GM18909 (cell line): ENCODE measurements at regions not wholly inside any gene's neighbourhood (a gene's known extent, or its start where the extent isn't known, plus 50 kb on each side); places are given as distances from the start of the nearest gene placed in this dataset.
"Not testable (repeated sequence)": the region's sequence is repeated elsewhere in the genome, so short reads cannot be mapped to it uniquely, and the experiment has no call there.

ENCODE experiments used
- ATAC-seq: cut with Tn5 transposase; IDR thresholded peaks from one replicate; pipeline ENCODE4 v1.9.1; 2021; ENCODE audit warnings: mild to moderate bottlenecking; ENCODE audit not compliant: unreplicated experiment, poor library complexity

DNA sequence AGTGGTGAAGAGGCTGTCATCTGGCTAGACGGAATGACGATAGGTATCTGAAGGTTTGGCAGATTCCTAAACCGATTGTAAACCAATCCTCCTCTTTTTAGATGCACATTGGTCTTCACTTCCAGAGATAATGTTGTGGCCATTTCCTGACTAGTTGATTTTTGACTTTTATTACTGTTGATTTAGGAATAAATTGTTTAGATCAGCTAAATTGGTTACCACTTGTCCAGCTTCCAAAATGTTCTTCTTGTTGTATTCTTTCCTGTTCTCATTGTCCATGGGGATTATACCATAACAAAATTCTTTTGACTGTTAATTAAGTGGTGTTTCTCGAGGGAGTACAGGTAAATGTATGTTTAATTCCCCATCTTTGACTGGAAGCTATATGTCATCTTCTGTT lies 119.7 kb downstream of the MACROH2A1 start:
- no peak for ATAC-seq

DNA sequence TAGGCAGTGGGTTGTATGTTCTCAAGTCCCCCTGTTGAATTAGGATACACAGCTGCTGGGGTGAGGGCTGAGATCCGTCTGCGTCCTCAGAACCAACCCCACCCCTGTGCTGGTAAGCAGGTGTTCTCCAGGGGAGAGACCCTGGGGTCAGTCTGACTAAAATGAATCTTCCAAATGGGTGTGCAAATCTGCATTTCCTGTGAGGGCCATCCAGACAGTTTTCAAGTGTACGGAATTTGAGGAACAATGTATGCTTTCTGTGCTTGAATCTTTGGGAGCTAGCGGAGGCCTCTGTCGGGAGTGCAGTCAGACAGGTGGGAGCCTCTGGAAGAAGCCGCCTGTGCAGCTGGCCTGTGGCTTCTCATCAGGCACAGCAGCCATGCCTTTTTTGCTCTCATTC lies 122.9 kb downstream of the MACROH2A1 start:
- no peak for ATAC-seq

- ATAC-seq: no peak
Observed at GRCh38 chr5:135273212-135273611, 125.8 kb downstream of the MACROH2A1 start.

DNA sequence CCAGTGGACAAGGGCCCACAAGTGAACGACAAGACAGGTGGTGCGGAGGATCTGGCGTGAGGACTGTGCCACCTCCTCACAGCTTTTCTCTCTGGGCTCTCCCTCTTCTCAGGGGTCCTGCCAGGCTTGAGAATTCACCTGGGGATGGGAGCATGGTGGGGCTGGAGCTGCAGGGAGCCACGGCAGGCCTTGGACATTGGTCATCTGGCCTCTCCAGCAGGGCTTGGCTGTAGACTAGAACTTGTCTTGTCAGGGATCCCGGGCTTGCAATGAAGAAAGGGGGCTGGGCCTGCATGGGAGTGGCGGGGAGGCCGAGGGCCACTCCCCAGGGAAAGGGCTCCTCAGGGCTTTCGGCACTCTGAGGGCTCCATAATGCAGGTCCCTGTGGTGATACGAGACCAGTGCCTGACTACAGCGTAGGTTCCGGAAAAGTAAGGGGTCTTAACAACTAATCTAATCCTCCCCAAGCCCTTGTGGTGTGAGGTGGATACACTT lies 126.7 kb downstream of the MACROH2A1 start:
- ATAC-seq: no peak

- ATAC-seq: no peak
Observed at GRCh38 chr5:135271533-135272310, 127.3 kb downstream of the MACROH2A1 start.

DNA sequence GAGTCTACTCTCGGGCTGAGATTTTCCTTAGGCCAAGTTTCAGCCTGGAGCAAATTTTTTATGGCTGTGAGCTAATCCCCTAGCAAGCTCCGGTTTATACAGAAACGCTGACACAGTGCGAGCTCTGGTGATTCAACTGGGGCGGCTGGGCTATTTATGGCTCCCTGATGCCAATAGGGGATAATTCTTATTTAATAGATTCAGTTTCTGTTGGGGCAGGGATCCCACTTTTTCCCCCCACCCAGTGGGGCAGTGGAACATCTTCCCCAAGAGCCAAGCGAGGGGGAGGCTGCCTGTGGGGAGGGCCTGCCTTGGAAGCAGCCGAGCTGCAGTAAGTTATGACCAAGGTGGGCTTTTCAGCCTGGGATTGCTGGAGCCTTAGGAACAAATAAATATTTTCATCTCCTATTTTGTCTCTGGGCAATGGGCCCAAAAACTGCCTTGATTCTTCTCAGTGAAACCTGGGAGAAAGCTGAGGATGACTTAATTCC lies 129.1 kb downstream of the MACROH2A1 start:
- no peak for ATAC-seq

GRCh38 chr5:135269199-135269598 lies 129.8 kb downstream of the MACROH2A1 start:
- ATAC-seq: no peak

DNA sequence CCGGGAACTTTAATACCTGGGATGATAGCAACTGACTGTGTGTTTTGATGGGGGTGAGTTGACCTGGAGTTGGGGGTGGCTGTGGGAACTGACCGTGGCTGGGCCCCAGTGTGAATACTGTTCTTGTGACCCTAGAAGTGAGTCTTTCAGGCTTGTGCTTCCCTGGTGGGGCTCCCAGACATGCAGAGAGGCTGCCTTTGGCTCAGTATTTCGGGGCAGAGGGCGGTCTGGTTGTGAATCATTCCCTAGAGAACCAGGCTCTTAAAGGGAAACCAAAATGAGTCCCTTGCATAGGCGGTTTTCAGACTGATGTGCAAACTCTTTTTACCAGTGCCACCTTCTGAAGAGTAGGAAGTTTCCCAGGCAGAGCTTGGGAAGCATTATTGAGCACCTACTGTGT lies 132.1 kb downstream of the MACROH2A1 start:
- no peak for ATAC-seq

- ATAC-seq: no peak
Observed at GRCh38 chr5:135266303-135266635, 132.8 kb downstream of the MACROH2A1 start.

DNA sequence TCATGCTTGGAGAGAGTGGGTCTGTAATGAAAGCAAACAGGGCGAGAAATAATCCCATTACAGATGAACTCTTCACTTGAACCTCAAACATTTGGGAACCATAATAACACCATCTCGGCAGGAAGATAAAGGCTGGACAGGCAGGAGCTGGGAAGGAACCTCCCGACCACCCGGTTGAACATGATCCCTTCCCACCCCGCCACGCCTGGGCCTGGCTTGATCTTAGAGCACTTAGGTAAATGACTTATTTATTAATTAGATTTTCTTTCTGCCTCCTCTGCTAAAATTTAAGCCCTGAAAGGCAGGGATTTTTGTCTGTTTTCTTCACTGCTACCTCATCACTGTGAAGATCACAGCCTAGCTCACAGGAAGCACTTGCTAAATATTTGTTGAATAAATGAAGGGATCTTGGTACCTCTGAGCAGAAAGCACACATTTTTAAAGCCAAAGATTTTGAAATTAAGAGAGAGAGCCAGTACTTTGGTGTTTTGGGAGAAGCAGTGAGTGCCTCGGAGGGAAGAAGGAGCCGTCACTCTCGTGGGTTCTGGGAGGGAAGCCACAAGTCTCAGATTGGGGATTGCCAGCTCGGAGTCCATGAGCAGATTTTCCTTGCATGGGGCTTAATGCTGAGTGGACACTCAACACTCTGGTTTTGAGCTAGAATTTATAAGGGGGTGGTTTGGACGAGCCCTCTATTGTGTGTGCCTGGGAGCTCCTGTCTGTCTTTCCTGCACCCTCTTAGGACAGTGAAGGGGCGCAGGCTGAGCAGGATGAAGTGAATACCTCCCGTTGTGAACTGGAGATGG lies 133.3 kb downstream of the MACROH2A1 start:
- ATAC-seq: no peak

GRCh38 chr5:135264451-135265440 lies 134.3 kb downstream of the MACROH2A1 start:
- ATAC-seq: no peak

- ATAC-seq: no peak
Observed at GRCh38 chr5:135263022-135263668, 135.9 kb downstream of the MACROH2A1 start.

DNA sequence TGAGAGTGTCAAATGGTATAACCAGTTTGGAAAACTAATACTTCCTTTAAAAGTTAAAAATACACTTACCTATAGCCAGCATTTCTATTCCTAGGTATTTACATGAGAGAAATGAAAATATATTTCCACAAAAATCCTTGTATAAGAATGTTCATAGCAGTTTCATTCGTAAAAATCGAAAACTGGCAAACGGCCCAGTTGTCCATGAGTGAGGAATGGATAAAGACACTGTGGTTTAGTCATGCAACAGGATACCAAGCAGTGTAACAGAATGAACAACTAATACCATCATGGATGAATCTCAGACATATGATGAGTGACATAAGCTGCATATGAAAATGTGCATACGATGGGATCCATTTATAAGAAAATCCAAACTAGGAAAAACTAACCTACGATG lies 136.7 kb downstream of the MACROH2A1 start:
- ATAC-seq: no peak

DNA sequence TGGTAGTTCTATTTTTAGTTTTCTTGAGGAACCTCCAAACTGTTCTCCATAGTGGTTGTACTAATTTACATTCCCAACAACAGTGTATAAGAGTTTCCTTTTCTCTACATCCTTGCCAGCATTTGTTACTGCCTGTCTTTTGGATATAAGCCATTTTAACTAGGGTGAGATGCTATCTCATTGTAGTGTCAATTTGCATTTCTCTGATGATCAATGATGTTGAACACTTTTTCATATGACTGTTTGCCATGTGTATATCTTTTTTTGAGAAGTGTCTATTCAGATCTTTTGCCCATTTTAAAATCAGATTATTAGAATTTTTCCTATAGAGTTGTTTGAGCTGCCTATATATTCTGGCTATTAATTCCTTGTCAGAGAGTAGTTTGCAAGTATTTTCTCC lies 138.9 kb downstream of the MACROH2A1 start:
- ATAC-seq: not testable (repeated sequence)

DNA sequence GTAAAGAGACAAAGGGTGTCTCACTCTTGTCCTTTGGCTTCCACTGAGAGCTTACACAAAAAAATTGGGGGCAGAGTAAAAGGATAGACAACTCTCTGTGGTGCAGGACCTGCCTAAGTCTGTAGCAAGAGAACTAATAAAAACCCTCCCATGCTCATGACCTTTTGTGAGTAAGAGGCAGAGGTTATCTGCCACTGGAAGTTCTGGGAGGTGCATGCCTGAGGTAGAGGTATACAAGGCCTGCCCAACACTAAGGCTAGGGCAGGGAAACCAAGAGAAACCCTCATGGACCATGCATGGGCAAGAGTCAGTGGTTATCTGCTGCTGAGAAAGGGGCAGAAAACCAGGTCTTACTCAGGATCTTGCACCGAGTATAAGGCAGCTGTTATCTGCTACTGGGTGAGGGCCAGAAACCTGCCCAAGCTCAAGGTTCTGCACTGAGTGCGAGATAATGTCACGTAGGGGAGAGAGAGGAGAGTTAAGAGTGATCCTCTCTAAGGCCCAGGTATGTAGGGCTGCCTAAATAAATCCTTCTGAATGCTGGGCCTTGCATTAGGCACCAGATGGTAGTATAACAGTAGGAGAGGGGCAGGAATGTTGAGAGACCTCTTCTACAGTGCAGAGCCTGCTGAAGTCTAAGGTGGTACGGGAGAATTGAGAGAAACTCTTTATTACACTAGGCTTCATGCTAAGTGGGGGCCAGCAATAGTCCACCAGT lies 143.4 kb downstream of the MACROH2A1 start:
- ATAC-seq: no peak

DNA sequence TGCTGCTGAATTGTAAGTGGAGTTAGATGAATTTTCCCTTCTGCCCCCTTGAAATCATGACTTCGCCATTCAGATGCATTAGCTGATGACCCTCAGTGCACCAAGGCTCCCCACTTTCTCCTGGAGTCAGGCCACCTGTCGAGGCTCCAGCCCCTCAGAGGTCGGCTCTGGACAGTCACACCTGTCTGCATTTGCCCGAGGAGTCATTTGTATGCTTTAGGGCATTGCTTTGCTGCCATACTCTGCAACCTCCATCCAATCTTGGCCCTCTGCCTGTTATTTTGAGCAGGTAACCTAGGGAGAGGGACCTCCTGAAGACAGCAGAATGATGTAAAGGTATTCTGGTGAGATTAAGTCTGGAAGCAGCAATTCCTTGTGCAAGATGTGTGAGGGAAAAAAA lies 144.8 kb downstream of the MACROH2A1 start:
- ATAC-seq: no peak

DNA sequence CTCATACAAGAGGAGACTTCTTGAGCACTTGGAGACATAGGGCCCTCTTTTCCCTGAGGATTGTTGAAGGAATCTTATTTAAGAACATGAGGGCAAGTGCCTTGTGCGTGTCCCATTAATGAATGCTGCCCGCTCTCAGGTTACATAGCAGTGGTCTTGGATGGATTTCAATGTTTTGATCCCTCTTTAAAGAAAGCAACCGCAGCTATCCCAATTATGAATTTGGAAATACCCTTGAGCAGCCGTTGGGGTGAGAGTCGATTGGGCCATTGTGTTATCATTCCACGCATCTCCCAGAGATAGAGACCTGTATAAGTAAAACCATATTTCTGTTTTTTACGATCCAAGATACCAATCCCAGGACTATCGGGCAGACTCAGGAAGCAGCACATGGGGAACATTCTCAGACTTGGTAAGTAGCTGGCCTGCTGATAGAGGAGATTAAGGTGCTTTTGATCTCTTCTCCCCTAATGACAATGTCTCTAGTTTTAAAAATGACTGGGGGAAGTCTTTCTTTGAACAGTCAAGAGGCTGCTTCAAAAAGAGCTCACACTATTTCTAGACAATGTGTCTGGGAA lies 145.3 kb downstream of the MACROH2A1 start:
- no peak for ATAC-seq

DNA sequence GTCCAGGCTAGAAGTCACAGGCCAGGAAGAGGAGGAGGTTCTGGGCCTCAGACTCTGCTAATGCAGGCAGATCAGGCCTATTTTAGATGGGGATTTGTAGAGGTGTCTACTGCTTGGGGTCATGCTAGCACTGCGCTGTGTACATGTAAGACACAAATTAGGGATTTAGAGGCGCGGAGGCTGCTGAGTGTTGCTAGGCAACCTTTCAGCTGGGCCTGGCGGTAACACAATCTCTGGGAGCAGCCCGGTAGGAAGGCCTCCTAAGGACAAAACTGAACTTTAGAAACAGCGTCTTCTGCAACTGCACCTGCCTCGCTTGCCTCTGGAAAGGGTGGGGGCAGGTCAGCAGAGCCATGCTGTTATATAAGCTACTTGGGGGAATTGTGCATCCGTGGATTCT lies 147.9 kb downstream of the MACROH2A1 start:
- no peak for ATAC-seq

GRCh38 chr5:135250671-135251070 lies 148.4 kb downstream of the MACROH2A1 start:
- no peak for ATAC-seq
